NCI-H146 (cell line): ENCODE measurements at regions not wholly inside any gene's neighbourhood (a gene's known extent, or its start where the extent isn't known, plus 50 kb on each side); places are given as distances from the start of the nearest gene placed in this dataset.

Experiments
- DNase-seq: peaks from one replicate; lab custom pipeline; 2025; lab: John Stamatoyannopoulos, UW

- DNase-seq = no peak
Observed at GRCh38 chr16:73569266-73569980, 521.5 kb upstream of the ZFHX3 start.

DNA sequence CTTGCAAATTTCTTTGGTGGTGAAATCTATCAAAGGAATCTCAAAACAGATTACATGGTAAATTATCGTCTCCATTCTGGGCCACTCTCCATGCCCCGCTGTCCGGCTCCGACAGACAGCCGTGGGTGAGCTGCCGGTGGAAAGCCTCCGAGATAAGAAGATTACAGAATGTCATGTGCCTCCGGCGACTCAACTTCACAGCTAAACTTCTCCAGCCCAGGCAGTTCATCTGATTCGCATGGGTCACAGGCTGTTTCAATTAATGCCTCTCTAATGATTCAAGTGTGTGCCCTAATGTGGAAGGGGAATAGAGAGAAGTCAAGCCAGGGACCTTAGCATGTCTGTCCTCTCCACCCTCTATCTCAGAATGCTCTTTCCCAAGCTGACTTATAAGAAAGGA, 520.8 kb upstream of the ZFHX3 start:
- DNase-seq = no peak

GRCh38 chr16:73565925-73566324, 518.0 kb upstream of the ZFHX3 start:
- DNase-seq = no peak

GRCh38 chr16:73565263-73565662, 517.3 kb upstream of the ZFHX3 start:
- DNase-seq = no peak

DNA sequence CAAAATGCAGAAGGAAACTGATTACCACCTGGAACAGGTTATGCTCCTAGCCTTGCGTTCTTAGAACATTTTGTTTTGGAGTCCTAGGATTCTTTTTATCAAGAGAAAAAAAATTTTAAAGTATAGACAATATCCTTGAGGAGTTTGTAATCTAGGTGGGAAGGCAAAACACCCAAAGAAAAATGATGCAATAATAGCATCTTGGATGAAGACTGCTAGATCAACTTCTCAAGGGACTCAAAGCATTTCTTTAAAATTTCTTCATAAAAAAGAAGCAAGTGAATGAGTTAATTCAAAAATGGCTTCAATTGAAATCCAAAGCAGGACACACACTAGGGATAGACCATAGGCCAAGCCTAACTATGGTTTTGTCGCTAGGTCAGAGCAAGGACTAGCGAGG, 515.8 kb upstream of the ZFHX3 start:
- no peak for DNase-seq

GRCh38 chr16:73560497-73560896, 512.6 kb upstream of the ZFHX3 start:
- no peak for DNase-seq

- DNase-seq = no peak
Observed at GRCh38 chr16:73558219-73558618, 510.3 kb upstream of the ZFHX3 start.

DNA sequence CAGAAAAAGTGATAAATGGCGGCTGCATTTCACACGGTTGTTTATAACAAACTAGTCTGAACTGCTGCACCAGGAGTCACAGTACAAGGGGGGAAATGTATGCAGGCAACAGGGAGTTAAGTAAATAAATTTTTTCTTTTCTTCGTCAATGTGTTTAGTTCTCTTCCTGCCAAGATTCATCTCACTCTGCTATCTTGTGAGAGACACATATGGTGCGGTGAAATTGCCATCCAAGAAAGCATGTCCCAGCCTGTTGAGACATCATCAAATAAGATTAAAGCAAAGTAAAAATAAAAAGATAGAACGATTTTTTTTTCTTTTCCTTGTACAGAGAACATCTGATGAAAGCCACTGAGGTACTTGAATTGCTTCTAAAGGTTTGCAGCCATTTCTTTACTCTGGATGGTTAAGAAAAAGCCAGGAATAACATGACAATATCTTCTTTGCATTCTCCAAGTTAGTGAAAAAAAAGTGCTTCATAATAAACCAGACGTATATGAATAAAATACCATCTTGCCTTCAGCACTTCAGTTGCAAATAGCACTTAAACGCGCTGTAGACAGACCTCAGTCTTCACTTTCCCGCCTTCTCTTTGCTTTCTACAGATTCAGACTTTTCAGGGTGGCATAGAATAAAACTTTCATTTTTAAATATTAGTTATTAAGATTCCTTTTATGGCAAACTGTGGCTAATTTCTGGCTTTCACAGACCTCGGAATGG, 506.2 kb upstream of the ZFHX3 start:
- DNase-seq = no peak

DNA sequence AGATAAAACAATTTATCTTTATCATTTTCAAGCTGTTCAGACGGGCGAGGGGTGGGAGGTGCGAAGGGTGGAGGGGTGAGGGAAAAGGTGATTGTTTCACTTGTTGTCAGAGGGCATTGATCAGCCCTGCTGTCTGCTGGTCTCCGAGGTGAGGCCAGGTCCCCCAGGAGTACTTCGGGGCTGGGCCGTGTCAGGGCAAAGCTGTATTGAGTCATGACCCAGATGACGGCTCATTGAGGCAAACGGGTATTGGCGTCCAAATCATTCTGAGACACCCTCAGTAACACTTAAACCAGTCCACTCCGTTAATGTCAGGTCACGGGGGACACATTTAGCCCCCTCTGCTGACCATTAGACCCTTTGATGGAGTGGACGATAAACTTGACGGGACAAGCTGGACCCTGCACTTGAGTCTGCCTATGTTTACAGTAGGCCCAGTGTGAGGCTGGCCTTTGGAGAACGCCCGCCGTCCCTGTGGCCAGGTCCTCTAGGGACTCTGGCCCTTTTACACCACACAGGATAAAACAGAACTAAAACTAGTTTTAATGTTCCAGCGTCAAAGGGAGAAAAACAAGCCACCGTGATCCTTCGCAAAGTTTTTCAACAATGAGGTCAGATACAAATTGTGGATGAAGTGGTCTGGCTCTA, 502.2 kb upstream of the ZFHX3 start:
- DNase-seq = no peak

DNA sequence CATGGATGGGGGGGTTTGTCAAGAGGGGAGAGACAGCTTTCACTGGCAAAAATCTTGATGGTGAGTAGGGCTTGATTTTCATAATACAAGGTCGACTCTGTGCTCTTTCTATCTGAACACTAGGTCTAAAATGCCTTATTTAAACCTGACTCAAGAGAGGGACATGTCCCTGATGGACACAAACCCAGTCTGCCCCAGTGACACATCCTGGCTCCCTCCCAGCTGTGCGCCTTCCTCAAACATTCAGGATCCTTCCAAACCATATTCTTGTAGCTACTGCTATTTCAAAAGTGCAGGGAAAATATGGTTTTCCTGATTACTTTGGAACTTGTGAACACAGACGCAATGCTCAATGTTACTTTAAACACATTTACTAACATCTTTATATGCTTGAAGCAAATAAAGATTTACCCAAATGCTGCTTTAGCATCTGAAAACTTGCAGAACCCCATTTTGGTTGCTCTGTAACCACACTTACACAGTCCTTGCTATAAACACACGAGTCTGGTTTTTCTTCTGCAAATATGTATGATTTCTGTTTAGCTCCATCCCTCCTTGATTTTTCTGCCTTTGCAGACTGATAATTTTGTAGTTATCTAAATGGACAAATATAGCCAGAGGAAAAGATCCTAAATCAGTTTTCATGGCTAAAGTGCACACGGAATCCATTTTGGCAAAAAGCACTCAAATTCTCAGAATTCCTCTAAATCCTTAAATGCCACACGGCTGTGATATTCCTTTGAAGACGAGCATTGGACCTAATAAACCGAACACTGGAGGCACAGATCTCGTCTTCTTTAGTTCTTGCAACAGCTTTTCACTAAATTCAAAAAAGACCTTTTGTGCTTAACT, 499.9 kb upstream of the ZFHX3 start:
- DNase-seq = no peak

DNA sequence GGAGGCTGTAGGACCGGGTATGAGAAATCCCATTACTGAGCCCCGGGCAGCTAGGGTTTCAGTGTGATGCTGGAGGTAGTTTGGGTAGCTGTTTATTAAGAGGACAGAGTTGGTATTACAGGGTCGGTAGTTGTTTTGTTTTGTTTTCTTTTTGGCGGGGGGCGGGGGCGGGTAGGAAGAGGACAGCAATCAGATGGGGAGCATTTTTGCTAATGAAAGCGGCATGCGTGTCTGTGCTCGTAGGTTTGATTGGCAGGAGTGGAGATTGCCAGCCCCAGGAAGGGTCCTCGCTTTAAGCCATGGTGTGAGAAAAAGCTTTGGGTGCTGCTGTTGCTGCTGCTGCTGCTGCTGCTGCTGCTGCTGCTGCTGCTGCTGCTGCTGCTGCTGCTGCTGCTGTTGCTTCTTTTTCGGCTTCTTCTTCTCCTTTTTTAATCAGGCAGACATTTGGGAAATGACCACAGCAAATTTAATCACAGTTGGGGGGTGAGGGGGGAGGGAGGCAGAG, 498.5 kb upstream of the ZFHX3 start:
- DNase-seq = no peak

DNA sequence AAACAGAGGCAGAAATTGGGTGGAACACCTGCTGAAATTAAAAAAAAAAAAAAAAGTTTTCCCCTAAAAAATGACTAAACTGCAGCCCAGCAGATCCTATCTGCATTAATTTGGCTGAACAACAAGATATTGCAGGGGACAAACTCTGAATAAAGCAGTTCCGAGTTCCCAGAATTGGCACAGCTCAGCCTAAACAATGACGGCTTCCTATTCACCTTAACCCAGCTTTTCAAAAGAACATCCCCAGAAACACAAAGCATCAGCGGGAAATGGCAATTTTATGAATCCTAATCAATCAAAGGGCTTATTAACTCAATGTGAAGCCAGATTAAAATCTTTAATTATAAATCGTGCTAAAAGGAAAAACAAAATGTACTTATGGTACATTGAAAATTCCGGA, 497.8 kb upstream of the ZFHX3 start:
- peak; percentile 13 for DNase-seq

DNA sequence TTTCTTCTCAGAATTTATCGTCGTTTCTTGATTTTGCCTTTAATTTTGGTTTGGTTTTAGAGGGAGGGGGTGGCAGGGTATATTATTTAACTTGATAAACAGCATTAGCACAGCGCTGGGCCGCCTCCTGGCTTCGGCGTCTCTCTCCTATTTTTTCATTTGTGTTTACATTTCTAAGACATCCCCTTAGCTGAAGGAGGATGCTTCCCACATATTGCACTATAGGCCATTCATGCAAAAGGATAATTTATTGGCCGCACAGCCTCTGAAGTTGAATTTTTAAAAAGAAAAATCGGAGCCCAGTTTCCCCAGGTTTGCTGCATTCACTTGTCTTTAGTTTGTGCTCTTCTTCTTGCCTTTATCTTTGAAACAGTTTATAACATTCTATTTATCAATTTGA, 497.4 kb upstream of the ZFHX3 start:
- DNase-seq = no peak

DNA sequence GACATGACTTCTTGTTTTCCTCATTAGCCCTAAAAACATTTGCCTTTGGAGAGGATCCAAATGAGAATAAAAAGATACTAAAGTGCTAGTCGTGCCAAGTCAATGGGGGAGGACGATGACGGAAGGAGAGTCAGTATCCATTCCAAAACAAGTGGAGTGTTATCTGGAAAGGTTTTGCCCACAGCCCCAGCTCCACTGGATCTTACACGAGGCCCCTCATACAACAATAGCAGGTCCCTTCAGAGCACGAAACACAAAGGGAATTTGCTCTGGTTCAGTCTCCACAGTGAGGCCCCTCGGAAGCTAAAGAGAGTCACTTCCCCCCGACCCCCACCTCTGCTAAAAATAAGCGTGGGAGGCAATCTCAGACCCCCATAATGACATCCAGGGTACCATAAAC, 496.9 kb upstream of the ZFHX3 start:
- no peak for DNase-seq

DNA sequence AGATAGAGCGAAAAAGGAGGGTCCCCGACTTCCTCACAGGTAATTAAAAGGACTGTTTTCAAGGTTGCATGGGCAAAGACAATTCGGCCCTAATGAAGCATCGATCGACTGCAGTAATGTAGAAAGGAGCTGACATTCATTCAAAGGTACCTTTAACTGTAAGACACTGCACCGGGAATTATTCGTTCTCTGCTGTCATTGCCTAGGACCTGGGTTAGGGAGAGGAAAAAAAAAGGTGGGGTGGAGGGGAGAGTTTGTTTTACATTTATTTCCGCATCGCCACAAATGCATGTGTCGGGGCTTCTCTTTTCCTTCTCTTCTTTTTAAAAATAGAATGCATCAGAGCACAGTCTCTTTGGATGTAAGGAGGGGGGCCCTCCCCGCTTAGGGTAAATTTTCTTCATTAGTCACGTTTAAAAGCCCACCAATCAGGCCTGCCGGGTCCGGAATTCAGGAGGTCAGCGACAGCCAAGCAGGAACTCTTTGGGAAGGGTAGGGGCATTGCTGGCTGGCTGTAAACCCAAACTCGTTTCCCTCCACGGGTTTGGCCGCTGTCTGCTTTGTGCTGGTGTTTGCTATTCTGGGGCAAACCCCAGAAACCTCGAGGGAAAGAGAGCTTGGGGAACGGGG, 496.2 kb upstream of the ZFHX3 start:
- no peak for DNase-seq

GRCh38 chr16:73543331-73543969, 495.5 kb upstream of the ZFHX3 start:
- no peak for DNase-seq

DNA sequence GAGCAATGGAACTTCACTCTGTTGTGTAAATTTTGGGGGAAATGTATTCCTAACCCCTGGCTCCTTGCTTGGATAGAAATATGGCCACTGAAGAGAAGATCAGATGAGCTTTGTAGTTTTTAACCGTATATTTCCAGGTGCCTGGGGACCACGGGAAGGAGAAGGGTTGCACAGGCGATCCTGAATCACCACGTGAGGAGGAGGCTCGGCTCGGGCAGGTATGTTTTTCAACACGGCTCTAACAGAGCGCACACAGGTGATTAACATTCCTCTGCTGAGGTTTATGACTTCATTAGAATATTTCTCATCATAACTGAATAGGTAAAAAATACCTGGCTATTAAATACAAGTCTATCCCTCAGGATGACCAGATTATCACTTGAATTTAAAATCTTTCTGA, 495.0 kb upstream of the ZFHX3 start:
- no peak for DNase-seq

- no peak for DNase-seq
Observed at GRCh38 chr16:73537921-73538320, 490.0 kb upstream of the ZFHX3 start.

- no peak for DNase-seq
Observed at GRCh38 chr16:73536931-73537330, 489.0 kb upstream of the ZFHX3 start.

DNA sequence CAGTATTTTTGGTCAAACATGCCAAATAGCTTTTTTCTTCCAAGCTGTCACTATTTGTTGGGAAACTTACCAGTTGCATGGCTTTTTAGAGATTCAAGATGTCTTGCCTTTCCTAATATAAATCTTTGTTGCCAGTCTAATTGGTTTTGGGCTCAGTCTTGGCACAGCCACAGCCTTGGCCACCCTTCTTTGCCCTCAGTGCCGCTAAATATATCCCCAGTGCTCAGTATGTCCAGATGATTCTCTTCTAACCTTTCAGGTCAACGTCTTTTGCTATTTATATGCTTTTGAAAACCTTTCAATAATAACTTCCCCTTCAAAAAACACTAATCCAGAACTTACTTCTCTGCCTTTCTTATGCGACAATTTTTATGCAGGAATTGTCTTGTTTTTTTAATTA, 483.1 kb upstream of the ZFHX3 start:
- DNase-seq = no peak

DNA sequence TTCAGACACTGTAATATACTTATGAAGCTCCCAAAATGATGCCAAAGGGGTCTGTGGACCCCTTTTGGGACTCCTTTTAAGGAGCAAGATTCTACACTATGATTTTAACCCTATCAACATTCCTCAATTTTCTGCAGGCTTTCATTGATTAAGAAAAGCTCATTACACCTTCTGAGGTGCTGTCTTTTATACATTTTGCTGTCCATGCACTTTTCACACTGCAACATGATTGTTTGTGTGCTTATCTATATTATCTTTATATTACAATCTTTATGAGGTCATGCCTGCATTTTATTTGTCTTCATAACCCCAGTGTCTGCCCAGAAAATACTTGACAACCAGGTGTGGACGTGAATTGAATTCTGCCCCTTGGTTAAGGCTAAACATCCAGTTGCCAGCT, 482.6 kb upstream of the ZFHX3 start:
- no peak for DNase-seq
